HEK293 (cell line): ENCODE measurements at regions not wholly inside any gene's neighbourhood (a gene's known extent, or its start where the extent isn't known, plus 50 kb on each side); places are given as distances from the start of the nearest gene placed in this dataset.

ENCODE experiments used
- CTCF ChIA-PET: fragments of 350-600 bp; formaldehyde crosslinking; extraction: SDS; loops from one replicate; lab custom pipeline; 2021; ENCODE audit warnings: antibody characterized with exemption; lab: Yijun Ruan, JAX
- POLR2A ChIA-PET: fragments of 300-600 bp; formaldehyde crosslinking; extraction: SDS; loops from one replicate; lab custom pipeline; 2020; ENCODE audit warnings: antibody characterized with exemption, inconsistent platforms; lab: Yijun Ruan, JAX
- H3K27ac ChIP-seq: fragments of 200-500 bp; sonication (Bioruptor generic); 2 replicates; pipeline ENCODE4 v1.5.1; 2014; ENCODE audit warnings: low read depth, low read length, control low read depth, inconsistent platforms; ENCODE audit errors: extremely low read depth
- H3K36me3 ChIP-seq, 2 experiments: fragments of 200-500 bp in 1 of 2; sonication (Bioruptor generic) in 1 of 2; 1 replicate in 1 of 2; 2 replicates in 1 of 2; pipeline ENCODE4 v1.5.1; 2014 to 2017; ENCODE audit warnings: inconsistent platforms in 2 of 2, low read length in 2 of 2; ENCODE audit not compliant: control insufficient read depth in 2 of 2, insufficient read depth in 1 of 2
- H3K4me1 ChIP-seq: fragments of 200-500 bp; sonication (Bioruptor generic); 2 replicates; pipeline ENCODE4 v1.5.1; 2014; ENCODE audit warnings: mild to moderate bottlenecking, low read length, inconsistent platforms; ENCODE audit not compliant: control insufficient read depth, insufficient read depth
- H3K4me3 ChIP-seq: 2 replicates; pipeline ENCODE4 v1.5.1; 2011; ENCODE audit warnings: low read depth, mild to moderate bottlenecking, control low read depth, low read length, moderate library complexity
- H3K9me3 ChIP-seq: fragments of 200-500 bp; sonication (Bioruptor generic); 2 replicates; pipeline ENCODE4 v1.5.1; 2014; ENCODE audit warnings: low read depth, low read length, inconsistent platforms; ENCODE audit not compliant: control insufficient read depth, insufficient read depth
- KLF8 ChIP-seq: fragments of 450-650 bp; formaldehyde crosslinking; IDR thresholded peaks from 2 replicates; pipeline ENCODE4 v1.5.1; 2016; ENCODE audit warnings: missing biosample characterization, missing genetic modification characterization
- PRDM4 ChIP-seq: fragments of 450-650 bp; formaldehyde crosslinking; IDR thresholded peaks from 2 replicates; pipeline ENCODE4 v1.5.1; 2017; ENCODE audit warnings: missing biosample characterization, missing genetic modification characterization
- REST ChIP-seq: fragments of 450-650 bp; formaldehyde crosslinking; IDR thresholded peaks from 2 replicates; pipeline ENCODE4 v1.5.1; 2016; ENCODE audit warnings: missing biosample characterization, missing genetic modification characterization
- ZBTB7A ChIP-seq: fragments of 450-650 bp; formaldehyde crosslinking; IDR thresholded peaks from 2 replicates; pipeline ENCODE4 v1.5.1; 2016; ENCODE audit warnings: low read depth, missing biosample characterization, missing genetic modification characterization
- ZBTB8A ChIP-seq: fragments of 450-650 bp; formaldehyde crosslinking; IDR thresholded peaks from 2 replicates; pipeline ENCODE4 v1.5.1; 2016; ENCODE audit warnings: missing biosample characterization, missing genetic modification characterization
- ZNF19 ChIP-seq: fragments of 450-650 bp; formaldehyde crosslinking; IDR thresholded peaks from 2 replicates; pipeline ENCODE4; 2016; ENCODE audit warnings: missing biosample characterization, missing genetic modification characterization, low read depth
- ZNF221 ChIP-seq: fragments of 450-650 bp; formaldehyde crosslinking; IDR thresholded peaks from 2 replicates; pipeline ENCODE4 v1.5.1; 2017; ENCODE audit warnings: missing biosample characterization, missing genetic modification characterization, borderline replicate concordance
- ZNF223 ChIP-seq: fragments of 450-650 bp; formaldehyde crosslinking; IDR thresholded peaks from 2 replicates; pipeline ENCODE4 v1.5.1; 2016; ENCODE audit warnings: missing biosample characterization, missing genetic modification characterization
- ZNF404 ChIP-seq: fragments of 450-650 bp; formaldehyde crosslinking; IDR thresholded peaks from 2 replicates; pipeline ENCODE4 v1.5.1; 2017; ENCODE audit warnings: missing biosample characterization, missing genetic modification characterization
- ZNF548 ChIP-seq: fragments of 450-650 bp; formaldehyde crosslinking; IDR thresholded peaks from 2 replicates; pipeline ENCODE4 v1.5.1; 2016; ENCODE audit warnings: missing biosample characterization, missing genetic modification characterization
- ZNF624 ChIP-seq: fragments of 450-650 bp; formaldehyde crosslinking; IDR thresholded peaks from 2 replicates; pipeline ENCODE4 v1.5.1; 2017; ENCODE audit warnings: missing biosample characterization, missing genetic modification characterization
- ZNF701 ChIP-seq: fragments of 450-650 bp; formaldehyde crosslinking; IDR thresholded peaks from 2 replicates; pipeline ENCODE4 v1.5.1; 2016; ENCODE audit warnings: missing biosample characterization, missing genetic modification characterization
- ZNF704 ChIP-seq: fragments of 450-650 bp; formaldehyde crosslinking; IDR thresholded peaks from 2 replicates; pipeline ENCODE4 v1.5.1; 2016; ENCODE audit warnings: missing biosample characterization, missing genetic modification characterization
- ZNF792 ChIP-seq: fragments of 450-650 bp; formaldehyde crosslinking; IDR thresholded peaks from 2 replicates; pipeline ENCODE4 v1.5.1; 2016; ENCODE audit warnings: missing biosample characterization, missing genetic modification characterization
- ZXDB ChIP-seq: fragments of 450-650 bp; formaldehyde crosslinking; IDR thresholded peaks from 2 replicates; pipeline ENCODE4 v1.5.1; 2016; ENCODE audit warnings: missing biosample characterization, missing genetic modification characterization
- TF ChIP-seq, protein P1 (sequence below): fragments of 450-650 bp; formaldehyde crosslinking; IDR thresholded peaks from 2 replicates; pipeline ENCODE4 v1.5.1; 2016; ENCODE audit warnings: missing biosample characterization, missing genetic modification characterization
- TF ChIP-seq, protein P2 (sequence below): fragments of 450-650 bp; formaldehyde crosslinking; optimal IDR thresholded peaks from 2 replicates; pipeline ENCODE3; 2016; ENCODE audit warnings: missing biosample characterization, mild to moderate bottlenecking, missing genetic modification characterization
- TF ChIP-seq, protein P3 (sequence below): fragments of 450-650 bp; formaldehyde crosslinking; IDR thresholded peaks from 2 replicates; pipeline ENCODE4 v1.5.1; 2017; ENCODE audit warnings: missing biosample characterization, missing genetic modification characterization

- H3K9me3 ChIP-seq: no peaks in the 10 kb centered on the region
- ChIA-PET POLR2A (no interaction called here), CTCF (no interaction called here)
- TF ChIP-seq, protein P1, sequence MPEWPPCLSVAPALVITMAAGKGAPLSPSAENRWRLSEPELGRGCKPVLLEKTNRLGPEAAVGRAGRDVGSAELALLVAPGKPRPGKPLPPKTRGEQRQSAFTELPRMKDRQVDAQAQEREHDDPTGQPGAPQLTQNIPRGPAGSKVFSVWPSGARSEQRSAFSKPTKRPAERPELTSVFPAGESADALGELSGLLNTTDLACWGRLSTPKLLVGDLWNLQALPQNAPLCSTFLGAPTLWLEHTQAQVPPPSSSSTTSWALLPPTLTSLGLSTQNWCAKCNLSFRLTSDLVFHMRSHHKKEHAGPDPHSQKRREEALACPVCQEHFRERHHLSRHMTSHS (tag by site-specific recombination): no peak
- TF ChIP-seq ZBTB7A (tag by site-specific recombination) (no peak), REST (tag by site-specific recombination) (no peak), ZNF792 (tag by site-specific recombination) (no peak), ZNF404 (tag by site-specific recombination) (no peak), ZXDB (no peak), ZBTB8A (tag by site-specific recombination) (no peak), KLF8 (no peak), ZNF223 (tag by site-specific recombination) (no peak), ZNF19 (tag by site-specific recombination) (no peak), ZNF701 (no peak), ZNF624 (tag by site-specific recombination) (no peak), ZNF548 (tag by site-specific recombination) (no peak), ZNF221 (no peak), PRDM4 (tag by site-specific recombination) (no peak), ZNF704 (tag by site-specific recombination) (no peak)
- TF ChIP-seq, protein P2, sequence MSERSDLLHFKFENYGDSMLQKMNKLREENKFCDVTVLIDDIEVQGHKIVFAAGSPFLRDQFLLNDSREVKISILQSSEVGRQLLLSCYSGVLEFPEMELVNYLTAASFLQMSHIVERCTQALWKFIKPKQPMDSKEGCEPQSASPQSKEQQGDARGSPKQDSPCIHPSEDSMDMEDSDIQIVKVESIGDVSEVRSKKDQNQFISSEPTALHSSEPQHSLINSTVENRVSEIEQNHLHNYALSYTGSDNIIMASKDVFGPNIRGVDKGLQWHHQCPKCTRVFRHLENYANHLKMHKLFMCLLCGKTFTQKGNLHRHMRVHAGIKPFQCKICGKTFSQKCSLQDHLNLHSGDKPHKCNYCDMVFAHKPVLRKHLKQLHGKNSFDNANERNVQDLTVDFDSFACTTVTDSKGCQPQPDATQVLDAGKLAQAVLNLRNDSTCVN (tag by site-specific recombination): no peak
- TF ChIP-seq, protein P3, sequence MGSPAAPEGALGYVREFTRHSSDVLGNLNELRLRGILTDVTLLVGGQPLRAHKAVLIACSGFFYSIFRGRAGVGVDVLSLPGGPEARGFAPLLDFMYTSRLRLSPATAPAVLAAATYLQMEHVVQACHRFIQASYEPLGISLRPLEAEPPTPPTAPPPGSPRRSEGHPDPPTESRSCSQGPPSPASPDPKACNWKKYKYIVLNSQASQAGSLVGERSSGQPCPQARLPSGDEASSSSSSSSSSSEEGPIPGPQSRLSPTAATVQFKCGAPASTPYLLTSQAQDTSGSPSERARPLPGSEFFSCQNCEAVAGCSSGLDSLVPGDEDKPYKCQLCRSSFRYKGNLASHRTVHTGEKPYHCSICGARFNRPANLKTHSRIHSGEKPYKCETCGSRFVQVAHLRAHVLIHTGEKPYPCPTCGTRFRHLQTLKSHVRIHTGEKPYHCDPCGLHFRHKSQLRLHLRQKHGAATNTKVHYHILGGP (tag by site-specific recombination): no peak
- no peak overlapping the region for H3K27ac ChIP-seq
- H3K4me3 ChIP-seq: no peak overlapping the region
- H3K36me3 ChIP-seq: no peaks in the 10 kb centered on the region
- H3K4me1 ChIP-seq: no peaks in the 10 kb centered on the region
These were observed 1566.9 kb upstream of the TMEM132C start for GRCh38 chr12:126700096-126700495.
